WTC11 (cell line): ENCODE measurements at regions not wholly inside any gene's neighbourhood (a gene's known extent, or its start where the extent isn't known, plus 50 kb on each side); places are given as distances from the start of the nearest gene placed in this dataset.

Experiments used
- ATAC-seq: fragments of 200-7000 bp; cut with Tn5 transposase; 2 replicates; pipeline ENCODE4 v1.10.0; 2021; ENCODE audit warnings: mild to moderate bottlenecking, moderate library complexity
- CTCF ChIA-PET: fragments of 300-600 bp; sonication (Branson Sonifier 250); formaldehyde crosslinking; loops from one replicate; lab custom pipeline; 2021; ENCODE audit warnings: antibody characterized with exemption; lab: Charles Lee
- POLR2A ChIA-PET: fragments of 350-600 bp; sonication (Branson Sonifier 250); formaldehyde crosslinking; loops from one replicate; lab custom pipeline; 2021; ENCODE audit warnings: antibody characterized with exemption; lab: Charles Lee
- DNase-seq: peaks from one replicate; pipeline ENCODE4 v3.0.0; 2021; ENCODE audit warnings: low spot score
- H3K27ac Mint-ChIP-seq: 2 replicates; pipeline ENCODE4 v1.8.0; 2021; ENCODE audit warnings: mixed read lengths
- H3K27me3 Mint-ChIP-seq: 2 replicates; pipeline ENCODE4 v1.8.0; 2021; ENCODE audit warnings: low read depth, mild to moderate bottlenecking, moderate library complexity, mixed read lengths
- H3K36me3 Mint-ChIP-seq: 2 replicates; pipeline ENCODE4 v1.8.0; 2021; ENCODE audit warnings: mixed read lengths
- H3K4me1 Mint-ChIP-seq: 2 replicates; pipeline ENCODE4 v1.8.0; 2022; ENCODE audit warnings: mixed read lengths
- H3K4me3 Mint-ChIP-seq: 2 replicates; pipeline ENCODE4 v1.8.0; 2021; ENCODE audit warnings: mild to moderate bottlenecking, moderate library complexity, mixed read lengths
- H3K9me3 Mint-ChIP-seq: 2 replicates; pipeline ENCODE4 v1.8.0; 2021; ENCODE audit warnings: mixed read lengths
- AR ChIP-seq: fragments of 250-450 bp; sonication (Bioruptor Pico); IDR thresholded peaks from 2 replicates; pipeline ENCODE4 v1.9.0; 2021; ENCODE audit warnings: mild to moderate bottlenecking
- ARID4B ChIP-seq: sonication (generic); formaldehyde crosslinking; IDR thresholded peaks from 2 replicates; pipeline ENCODE4 v1.8.0; 2023; ENCODE audit warnings: missing genetic modification reagents, mild to moderate bottlenecking, borderline replicate concordance
- ATF2 ChIP-seq: sonication (generic); formaldehyde crosslinking; IDR thresholded peaks from 2 replicates; pipeline ENCODE4 v1.8.1; 2022; ENCODE audit warnings: low read depth, missing genetic modification reagents, borderline replicate concordance
- ATF6 ChIP-seq: sonication (generic); formaldehyde crosslinking; IDR thresholded peaks from 2 replicates; pipeline ENCODE4 v1.8.1; 2023; ENCODE audit warnings: mild to moderate bottlenecking, missing genetic modification reagents
- GRHL2 ChIP-seq: fragments of 250-450 bp; sonication (Bioruptor Pico); IDR thresholded peaks from 2 replicates; pipeline ENCODE4 v1.8.0; 2022; ENCODE audit warnings: mild to moderate bottlenecking, moderate library complexity; ENCODE audit not compliant: insufficient replicate concordance, severe bottlenecking
- HMGA2 ChIP-seq: fragments of 250-450 bp; sonication (Bioruptor Pico); IDR thresholded peaks from 2 replicates; pipeline ENCODE4 v1.4.0; 2021; ENCODE audit warnings: mild to moderate bottlenecking, moderate library complexity
- KAT7 ChIP-seq: sonication (generic); formaldehyde crosslinking; IDR thresholded peaks from 2 replicates; pipeline ENCODE4 v1.8.1; 2023; ENCODE audit warnings: missing genetic modification reagents, mild to moderate bottlenecking, borderline replicate concordance
- OVOL2 ChIP-seq: fragments of 250-450 bp; sonication (Bioruptor Pico); IDR thresholded peaks from 2 replicates; pipeline ENCODE4 v1.9.0; 2021; ENCODE audit warnings: mild to moderate bottlenecking, borderline replicate concordance
- SMAD3 ChIP-seq: sonication (generic); formaldehyde crosslinking; IDR thresholded peaks from 2 replicates; pipeline ENCODE4 v1.8.0; 2022; ENCODE audit warnings: missing genetic modification reagents, mild to moderate bottlenecking, borderline replicate concordance
- TP53 ChIP-seq: sonication (generic); formaldehyde crosslinking; IDR thresholded peaks from 2 replicates; pipeline ENCODE4 v1.8.1; 2023; ENCODE audit warnings: mild to moderate bottlenecking, missing genetic modification reagents
- ZNF232 ChIP-seq: sonication (generic); formaldehyde crosslinking; IDR thresholded peaks from 2 replicates; pipeline ENCODE4 v1.8.0; 2022; ENCODE audit warnings: mild to moderate bottlenecking, missing genetic modification reagents
- ZNF423 ChIP-seq: fragments of 250-450 bp; sonication (Bioruptor Pico); IDR thresholded peaks from 2 replicates; pipeline ENCODE4 v2.1.2; 2022; ENCODE audit warnings: mild to moderate bottlenecking, moderate library complexity
- TF ChIP-seq, protein P1 (sequence below): sonication (generic); formaldehyde crosslinking; IDR thresholded peaks from 2 replicates; pipeline ENCODE4 v1.8.0; 2022; ENCODE audit warnings: mild to moderate bottlenecking, missing genetic modification reagents
- TF ChIP-seq, protein P2 (sequence below): fragments of 250-450 bp; sonication (Bioruptor Pico); IDR thresholded peaks from 2 replicates; pipeline ENCODE4 v1.9.0; 2021; ENCODE audit warnings: moderate library complexity, mild to moderate bottlenecking, inconsistent platforms, borderline replicate concordance
- TF ChIP-seq, protein P3 (sequence below): fragments of 250-450 bp; sonication (Bioruptor Pico); IDR thresholded peaks from 2 replicates; pipeline ENCODE4 v1.9.0; 2021; ENCODE audit warnings: mild to moderate bottlenecking

DNA sequence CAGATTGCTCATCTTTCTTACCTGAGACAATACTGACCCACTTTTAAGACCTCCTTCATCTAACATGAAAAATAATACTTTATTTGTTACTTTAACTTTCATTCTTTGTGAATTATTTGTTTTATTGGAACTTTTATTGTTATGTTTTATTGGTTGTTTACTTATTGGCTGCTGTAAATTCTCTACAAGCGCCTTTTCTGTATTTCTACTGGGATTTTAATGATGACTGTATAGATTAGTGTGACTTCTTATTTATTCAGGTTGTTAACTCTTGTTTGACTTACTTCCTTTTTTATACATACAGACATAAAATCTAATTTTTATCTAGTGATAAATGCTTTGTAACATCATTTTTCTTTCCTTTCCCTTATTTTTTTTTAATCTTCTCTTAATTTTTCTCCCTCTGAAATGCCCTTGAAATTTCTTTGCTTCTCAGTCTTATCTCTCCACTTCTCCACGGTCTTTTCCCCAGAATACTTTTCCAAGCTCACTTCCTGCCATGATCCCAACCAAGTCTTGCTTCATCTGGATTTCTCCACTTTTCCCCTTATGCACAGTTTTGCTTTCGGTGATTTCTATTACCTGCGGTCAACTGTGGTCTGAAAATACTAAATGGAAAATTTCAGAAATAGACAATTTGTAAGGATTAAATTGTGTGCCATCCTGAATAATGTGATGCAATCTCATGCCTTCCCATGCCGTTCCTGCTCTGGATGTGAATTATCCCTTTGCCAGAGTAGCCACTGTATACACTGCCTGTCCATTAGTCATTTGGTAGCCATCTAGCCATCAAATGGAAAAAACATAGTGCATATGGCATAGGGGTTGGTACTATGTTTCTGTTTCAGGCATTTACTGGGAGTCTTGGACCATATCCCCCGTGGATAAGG is 265.9 kb downstream of the PRL start:
- Mint-ChIP-seq H3K36me3 (peaks cover 17% of the 10 kb centered on the region), H3K27ac (peak overlapping the region; percentile 25; the same call in 1 of the 2 replicates), H3K27me3 (no peaks in the 10 kb centered on the region)
- DNase-seq, result no peak
- TF ChIP-seq OVOL2 (CRISPR knock-in tag), result no peak
- TF ChIP-seq, protein P1, sequence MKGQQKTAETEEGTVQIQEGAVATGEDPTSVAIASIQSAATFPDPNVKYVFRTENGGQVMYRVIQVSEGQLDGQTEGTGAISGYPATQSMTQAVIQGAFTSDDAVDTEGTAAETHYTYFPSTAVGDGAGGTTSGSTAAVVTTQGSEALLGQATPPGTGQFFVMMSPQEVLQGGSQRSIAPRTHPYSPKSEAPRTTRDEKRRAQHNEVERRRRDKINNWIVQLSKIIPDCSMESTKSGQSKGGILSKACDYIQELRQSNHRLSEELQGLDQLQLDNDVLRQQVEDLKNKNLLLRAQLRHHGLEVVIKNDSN (CRISPR knock-in tag), result no peak
- TF ChIP-seq, all 79 proteins: peak for 0
- Mint-ChIP-seq H3K4me3 (no peak overlapping the region), H3K9me3 (peaks cover 9% of the 10 kb centered on the region), H3K4me1 (peaks cover 33% of the 10 kb centered on the region)
- ChIA-PET CTCF (no interaction called here), POLR2A (no interaction called here)
- no peak for ATAC-seq

GRCh38 chr6:22035690-22036089 is 261.1 kb downstream of the PRL start:
- H3K27ac Mint-ChIP-seq, result peak overlapping the region; percentile 78
- CTCF ChIA-PET, result interaction anchor here (1.7 kb wide), 1 partner anchor 10 kb away, joined by 8 read pairs; no protein-coding TSS in a partner anchor
- POLR2A ChIA-PET, result no interaction called here

More at GRCh38 chr6:22035690-22036089, 261.1 kb downstream of the PRL start:
- TF ChIP-seq ARID4B (CRISPR knock-in tag), result no peak
- TF ChIP-seq ZNF232, result no peak
- TF ChIP-seq TP53 (CRISPR knock-in tag), result no peak
- no peak for TF ChIP-seq ATF2
- TF ChIP-seq, protein P2, sequence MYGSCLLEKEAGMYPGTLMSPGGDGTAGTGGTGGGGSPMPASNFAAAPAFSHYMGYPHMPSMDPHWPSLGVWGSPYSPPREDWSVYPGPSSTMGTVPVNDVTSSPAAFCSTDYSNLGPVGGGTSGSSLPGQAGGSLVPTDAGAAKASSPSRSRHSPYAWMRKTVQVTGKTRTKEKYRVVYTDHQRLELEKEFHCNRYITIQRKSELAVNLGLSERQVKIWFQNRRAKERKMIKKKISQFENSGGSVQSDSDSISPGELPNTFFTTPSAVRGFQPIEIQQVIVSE (CRISPR knock-in tag), result no peak
- no peak for TF ChIP-seq ZNF423 (CRISPR knock-in tag)
- TF ChIP-seq ATF6 (CRISPR knock-in tag), result no peak
- no peak for TF ChIP-seq GRHL2
- no peak for TF ChIP-seq KAT7 (CRISPR knock-in tag)
- TF ChIP-seq, protein P3, sequence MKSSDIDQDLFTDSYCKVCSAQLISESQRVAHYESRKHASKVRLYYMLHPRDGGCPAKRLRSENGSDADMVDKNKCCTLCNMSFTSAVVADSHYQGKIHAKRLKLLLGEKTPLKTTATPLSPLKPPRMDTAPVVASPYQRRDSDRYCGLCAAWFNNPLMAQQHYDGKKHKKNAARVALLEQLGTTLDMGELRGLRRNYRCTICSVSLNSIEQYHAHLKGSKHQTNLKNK (CRISPR knock-in tag), result no peak
- no peak for TF ChIP-seq SMAD3 (CRISPR knock-in tag)
- TF ChIP-seq HMGA2 (CRISPR knock-in tag), result no peak
- no peak for TF ChIP-seq AR
- peaks cover 27% of the 10 kb centered on the region for H3K9me3 Mint-ChIP-seq
- ATAC-seq (no peak), DNase-seq (no peak)
- H3K27me3 Mint-ChIP-seq, result no peaks in the 10 kb centered on the region
- H3K4me3 Mint-ChIP-seq, result no peak overlapping the region
- H3K36me3 Mint-ChIP-seq, result peaks cover 38% of the 10 kb centered on the region
- H3K4me1 Mint-ChIP-seq, result peaks cover 24% of the 10 kb centered on the region
